GM19351 (cell line): ENCODE measurements at regions not wholly inside any gene's neighbourhood (a gene's known extent, or its start where the extent isn't known, plus 50 kb on each side); places are given as distances from the start of the nearest gene placed in this dataset.
"Not testable (repeated sequence)": the region's sequence is repeated elsewhere in the genome, so short reads cannot be mapped to it uniquely, and the experiment has no call there.

Experiments used
- ATAC-seq: cut with Tn5 transposase; IDR thresholded peaks from one replicate; pipeline ENCODE4 v1.9.1; 2021; ENCODE audit warnings: mild to moderate bottlenecking, moderate library complexity; ENCODE audit not compliant: unreplicated experiment

- not testable (repeated sequence) for ATAC-seq
These were observed 131.9 kb downstream of the TRIM43 start for GRCh38 chr2:95723627-95724210.

- not testable (repeated sequence) for ATAC-seq
These were observed 133.4 kb downstream of the TRIM43 start for GRCh38 chr2:95725191-95725590.

- ATAC-seq = not testable (repeated sequence)
These were observed 133.9 kb downstream of the TRIM43 start for GRCh38 chr2:95725677-95726076.

GRCh38 chr2:95727420-95727819, 135.6 kb downstream of the TRIM43 start:
- not testable (repeated sequence) for ATAC-seq

GRCh38 chr2:95728878-95729596, 137.2 kb downstream of the TRIM43 start:
- peak; percentile 73 for ATAC-seq

GRCh38 chr2:95729597-95729955, 137.8 kb downstream of the TRIM43 start:
- ATAC-seq = no peak

GRCh38 chr2:95730813-95731212, 139.0 kb downstream of the TRIM43 start:
- ATAC-seq = no peak

GRCh38 chr2:95734976-95735890, 143.4 kb downstream of the TRIM43 start:
- no peak for ATAC-seq

GRCh38 chr2:95738301-95738700, 146.5 kb downstream of the TRIM43 start:
- ATAC-seq = no peak

- ATAC-seq = not testable (repeated sequence)
These were observed 160.3 kb downstream of the TRIM43 start for GRCh38 chr2:95752126-95752525.

GRCh38 chr2:95753812-95754211, 162.0 kb downstream of the TRIM43 start:
- not testable (repeated sequence) for ATAC-seq

- ATAC-seq = not testable (repeated sequence)
These were observed 162.4 kb downstream of the TRIM43 start for GRCh38 chr2:95754213-95754612.

- ATAC-seq = not testable (repeated sequence)
These were observed 163.2 kb downstream of the TRIM43 start for GRCh38 chr2:95754819-95755563.

GRCh38 chr2:95755956-95756669, 164.3 kb downstream of the TRIM43 start:
- not testable (repeated sequence) for ATAC-seq

GRCh38 chr2:95757988-95758387, 166.2 kb downstream of the TRIM43 start:
- ATAC-seq = no peak

GRCh38 chr2:95759481-95760246, 167.9 kb downstream of the TRIM43 start:
- ATAC-seq = no peak

- ATAC-seq = no peak
These were observed 169.2 kb downstream of the TRIM43 start for GRCh38 chr2:95760806-95761525.

GRCh38 chr2:95761556-95761955, 169.8 kb downstream of the TRIM43 start:
- no peak for ATAC-seq
